ENCODE measurements at regions not wholly inside any gene's neighbourhood (a gene's known extent, or its start where the extent isn't known, plus 50 kb on each side); places are given as distances from the start of the nearest gene placed in this dataset.

- no peak for TF ChIP-seq CTCF (IDR thresholded peaks at IDR 0.05 in 4 of 5, conservative IDR thresholded peaks at IDR 0.05 in 1 of 5)
- TF ChIP-seq POLR2A (IDR thresholded peaks at IDR 0.05) = no peak
Observed at GRCh38 chr11:41775296-41775695, 315.8 kb upstream of the LRRC4C start.
